GM21381 (cell line): ENCODE measurements at regions not wholly inside any gene's neighbourhood (a gene's known extent, or its start where the extent isn't known, plus 50 kb on each side); places are given as distances from the start of the nearest gene placed in this dataset.
"Not testable (repeated sequence)": the region's sequence is repeated elsewhere in the genome, so short reads cannot be mapped to it uniquely, and the experiment has no call there.

Experiments
- ATAC-seq: cut with Tn5 transposase; IDR thresholded peaks from one replicate; pipeline ENCODE4 v1.9.1; 2021; ENCODE audit warnings: mild to moderate bottlenecking, moderate library complexity; ENCODE audit not compliant: unreplicated experiment

DNA sequence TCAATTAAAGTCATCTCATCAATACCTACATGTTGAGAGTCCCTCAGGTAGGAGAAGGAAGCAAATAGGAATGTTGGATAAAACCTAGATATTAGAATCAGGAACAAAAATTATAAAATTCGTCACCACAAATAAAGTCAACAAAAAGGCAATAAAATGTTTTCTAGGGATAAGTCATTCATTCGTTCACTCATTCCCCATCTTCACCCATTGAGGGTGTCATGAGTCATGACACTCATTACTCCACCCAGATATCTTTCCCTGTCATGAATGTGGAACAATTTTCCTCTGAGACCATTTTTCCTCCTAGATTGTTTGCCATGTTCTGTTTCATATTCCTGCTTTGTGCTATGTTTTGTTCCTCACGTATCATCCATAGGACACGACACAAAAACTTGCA, 50.9 kb upstream of the OLIG3 start:
- no peak for ATAC-seq

DNA sequence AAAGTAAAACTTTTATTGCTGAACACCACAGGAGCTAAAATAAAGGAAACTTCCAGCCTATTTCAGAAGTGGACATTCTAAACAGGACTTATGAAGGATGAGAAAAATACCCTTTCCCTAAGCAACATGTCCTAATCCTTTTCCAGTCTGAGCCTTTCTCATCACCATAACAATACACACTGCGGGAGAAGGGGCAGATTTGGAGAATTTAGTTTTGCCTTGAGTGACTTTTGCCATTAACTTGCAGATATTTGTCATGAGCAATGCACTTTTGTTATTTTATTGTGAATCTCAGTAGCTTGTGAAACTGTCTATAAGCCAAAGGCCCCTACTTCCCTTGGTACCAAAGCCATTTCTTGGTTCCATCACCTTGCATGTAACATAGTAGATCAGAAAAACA, 53.0 kb upstream of the OLIG3 start:
- ATAC-seq = no peak

DNA sequence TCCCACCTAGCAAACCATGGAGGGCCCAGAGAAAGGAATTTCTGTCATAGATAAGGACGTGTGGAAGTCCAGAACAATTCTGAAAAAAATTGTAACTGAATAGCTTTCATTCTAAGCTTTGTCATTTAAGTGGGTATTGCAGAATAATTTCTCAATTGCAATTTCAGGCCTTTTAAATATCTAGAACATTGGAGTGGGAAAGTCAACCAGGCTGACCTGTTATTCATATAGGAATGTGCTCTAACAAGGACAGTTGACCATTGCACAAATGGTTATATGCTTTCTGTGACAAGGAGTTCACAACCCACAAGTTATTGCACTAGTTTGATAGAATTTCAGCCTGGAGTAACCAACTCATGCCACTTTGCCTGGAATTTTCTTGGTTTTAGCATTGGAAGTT, 53.4 kb upstream of the OLIG3 start:
- no peak for ATAC-seq

DNA sequence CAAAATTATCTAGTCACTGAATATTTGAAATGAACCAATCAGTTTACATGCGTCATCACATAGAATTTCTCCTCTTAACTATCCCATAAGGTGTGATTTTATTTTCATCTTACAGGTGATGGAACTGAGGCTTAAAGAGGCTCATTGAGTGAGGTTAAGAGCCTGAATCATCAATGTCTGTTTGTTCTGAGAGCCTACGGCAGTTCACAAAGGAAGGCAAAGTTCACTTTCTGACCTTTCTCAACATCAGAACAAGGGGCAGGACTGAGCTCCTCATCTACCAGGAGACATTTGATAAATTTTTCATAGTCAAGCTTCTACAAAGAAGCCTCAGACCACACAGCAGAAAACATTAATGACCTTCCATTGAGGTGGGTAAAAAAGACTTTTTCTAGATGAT, 54.9 kb upstream of the OLIG3 start:
- no peak for ATAC-seq

DNA sequence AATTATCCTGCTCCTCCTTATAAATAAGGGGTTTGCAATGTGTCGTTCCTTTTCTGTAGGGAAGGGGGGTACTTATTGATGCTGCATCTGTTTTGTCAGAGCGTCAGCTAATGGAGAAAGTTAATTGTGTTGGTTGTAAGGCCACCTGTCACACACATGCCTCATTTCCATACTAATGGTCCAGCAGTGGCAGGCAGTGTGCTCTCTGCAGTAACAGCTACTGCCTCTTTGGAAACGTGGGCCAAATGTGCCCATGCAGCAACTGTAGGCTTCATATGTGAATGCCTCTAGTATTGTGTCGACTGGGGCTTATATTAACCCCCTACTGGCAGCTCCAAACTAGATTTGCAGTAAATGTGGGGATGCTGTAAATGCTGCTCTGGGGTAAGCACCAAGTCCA, 56.3 kb upstream of the OLIG3 start:
- no peak for ATAC-seq

DNA sequence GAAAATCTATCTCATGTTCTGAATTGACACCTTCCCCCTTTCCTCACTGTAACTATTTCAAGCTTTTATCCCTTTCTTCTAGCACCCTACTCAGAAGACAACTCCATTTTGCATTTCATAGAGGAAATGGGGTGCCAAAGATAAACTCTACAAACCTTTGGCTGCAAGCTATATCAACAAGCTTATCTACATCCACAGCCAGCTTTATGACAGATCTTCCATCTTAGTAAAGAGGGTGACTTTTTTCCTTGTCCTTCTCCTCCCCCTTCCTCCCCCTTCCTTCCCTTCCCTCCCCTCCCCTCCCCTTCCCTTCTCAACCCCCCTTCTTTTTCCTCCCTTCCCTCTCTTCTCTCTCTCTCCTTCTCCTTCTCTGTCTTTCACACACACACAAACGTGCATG, 58.0 kb upstream of the OLIG3 start:
- ATAC-seq = no peak

DNA sequence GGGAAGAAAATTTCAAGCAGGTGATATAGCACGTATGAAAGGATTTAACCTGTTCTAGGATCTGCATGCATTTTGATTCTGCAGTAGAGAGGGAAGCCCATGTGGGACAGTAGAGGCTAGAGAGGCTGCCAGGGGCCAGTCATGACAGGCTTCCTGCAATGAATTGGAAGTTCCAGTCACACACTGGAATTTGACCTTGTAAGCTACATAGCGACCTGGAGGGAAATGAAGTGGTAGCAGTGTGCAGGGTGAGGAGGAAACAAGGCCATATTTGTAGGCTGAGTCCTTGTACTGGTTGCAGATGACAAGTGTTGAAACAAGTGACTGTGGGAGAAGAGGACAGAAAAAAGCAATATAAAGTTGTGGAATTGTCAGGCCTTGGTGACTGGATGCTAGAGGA, 58.6 kb upstream of the OLIG3 start:
- ATAC-seq = no peak

DNA sequence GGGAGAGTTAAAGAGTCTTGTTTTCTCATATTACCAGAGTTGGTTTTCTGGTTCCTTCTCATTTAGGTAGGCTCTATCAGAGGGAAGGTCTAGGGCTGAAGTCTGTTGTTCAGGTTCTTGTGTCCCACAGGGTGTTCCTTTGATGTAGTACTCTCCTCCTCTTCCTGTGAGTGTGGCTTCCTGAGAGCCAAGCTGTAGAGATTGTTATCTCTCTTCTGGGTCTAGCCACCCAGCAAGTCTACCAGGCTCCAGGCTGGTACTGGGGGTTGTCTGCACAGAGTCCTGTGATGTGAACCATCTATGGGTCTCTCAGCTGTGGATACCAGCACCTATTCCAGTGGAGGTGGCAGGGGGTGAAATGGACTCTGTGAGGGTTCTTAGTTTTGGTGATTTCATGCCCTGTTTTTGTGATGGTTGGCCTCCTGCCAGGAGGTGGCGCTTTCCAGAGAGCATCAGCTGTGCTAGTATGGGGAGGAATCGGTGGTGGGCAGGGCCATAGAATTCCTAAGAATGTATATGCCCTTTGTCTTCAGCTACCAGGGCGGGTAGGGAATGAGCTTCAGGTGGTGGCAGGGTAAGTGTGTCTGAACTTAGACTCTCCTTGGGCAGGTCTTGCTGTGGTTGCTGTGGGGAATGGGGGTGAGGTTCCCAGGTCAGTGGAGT, 65.5 kb upstream of the OLIG3 start:
- ATAC-seq = not testable (repeated sequence)

DNA sequence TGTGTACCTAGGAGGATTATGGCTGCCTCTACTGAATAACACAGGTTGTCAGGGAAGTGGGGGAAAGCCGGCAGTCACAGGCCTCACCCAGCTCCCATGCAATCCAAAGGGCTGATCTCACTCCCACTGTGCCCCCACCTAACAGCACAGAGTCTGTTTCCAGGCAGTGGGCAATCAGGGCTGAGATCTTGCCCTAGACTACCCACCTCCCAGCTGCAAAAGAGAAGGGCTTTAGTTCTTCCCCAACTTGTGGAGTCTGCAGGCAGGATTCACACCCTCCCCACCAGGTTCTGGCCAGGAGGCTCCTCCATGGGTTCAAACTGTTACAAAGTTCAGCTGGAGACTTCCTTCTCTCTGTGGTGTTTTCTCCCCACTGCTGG, 66.0 kb upstream of the OLIG3 start:
- ATAC-seq = no peak

DNA sequence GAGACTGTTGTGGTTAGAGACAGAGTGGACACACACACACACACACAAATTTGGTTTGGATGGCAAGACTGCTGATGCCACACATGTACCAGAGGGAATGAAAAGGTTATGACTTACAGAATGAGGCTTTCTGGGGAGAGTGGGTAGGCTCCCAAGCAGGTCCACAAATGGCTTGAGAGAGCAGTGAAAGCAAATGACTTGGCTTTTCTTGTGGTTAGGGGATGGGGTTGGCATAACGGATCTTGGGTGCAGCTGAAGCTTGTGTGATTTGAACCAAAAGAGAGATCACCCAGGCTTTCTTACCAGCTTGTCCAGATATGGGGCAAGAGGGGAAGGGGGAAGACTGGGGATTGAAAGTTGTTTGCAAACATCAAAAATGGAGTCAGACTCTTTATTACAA, 73.9 kb upstream of the OLIG3 start:
- ATAC-seq = no peak

DNA sequence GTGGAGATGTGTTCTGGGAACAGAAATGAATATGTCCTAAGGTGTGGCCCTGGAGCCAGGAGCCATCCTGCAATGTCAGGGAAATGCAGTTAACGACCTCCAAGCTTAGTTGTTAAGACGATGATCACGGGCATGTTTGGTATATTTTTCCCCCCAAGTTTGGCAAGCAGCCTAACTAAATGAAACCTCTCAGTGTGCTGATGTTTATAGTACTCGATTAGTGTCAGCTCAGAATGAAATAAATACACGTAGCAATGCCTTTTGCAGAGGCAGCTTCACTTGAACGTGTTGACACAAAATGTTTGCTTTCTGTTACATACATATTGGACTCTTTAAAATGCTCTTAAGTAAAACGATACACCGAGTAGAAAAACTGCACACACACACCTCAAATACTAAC, 76.2 kb upstream of the OLIG3 start:
- no peak for ATAC-seq

DNA sequence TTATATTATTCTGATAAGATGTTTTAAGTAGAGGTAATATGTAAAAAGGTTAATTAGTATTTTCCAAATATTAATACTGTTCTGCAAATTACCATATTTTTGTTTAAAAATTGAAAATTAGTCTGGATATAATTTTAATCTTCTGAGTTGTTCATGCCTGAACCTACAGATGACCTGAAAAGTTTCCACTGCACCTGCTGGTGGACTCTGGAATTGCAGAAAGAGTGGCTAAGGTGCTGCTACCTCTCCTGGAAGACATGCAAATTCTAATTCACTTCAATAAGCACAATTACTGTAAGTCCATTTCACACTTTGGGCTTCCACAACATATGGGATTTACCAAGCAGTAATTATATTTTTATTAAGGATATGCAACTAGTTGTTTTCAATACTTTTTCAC, 77.7 kb upstream of the OLIG3 start:
- ATAC-seq = peak; percentile 64

DNA sequence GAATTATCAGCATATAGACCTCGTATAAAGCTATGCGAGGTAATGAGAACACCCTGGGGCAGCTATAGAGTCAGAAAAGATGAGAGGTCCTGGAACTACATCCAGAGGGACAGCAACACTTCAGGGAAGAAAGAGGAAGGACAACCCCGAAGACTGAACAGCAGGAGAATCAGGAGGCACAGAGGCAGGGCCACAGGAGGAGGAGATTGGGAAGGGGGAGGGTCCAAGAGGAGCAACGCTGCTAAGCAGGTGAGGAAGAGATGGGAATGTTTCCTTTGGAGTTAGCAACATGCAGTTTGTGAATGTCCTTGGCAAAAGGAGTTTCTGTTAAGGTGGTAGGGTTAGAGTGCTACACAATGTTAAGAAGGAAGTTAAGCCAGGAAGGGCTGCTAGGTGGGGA, 79.5 kb upstream of the OLIG3 start:
- no peak for ATAC-seq

DNA sequence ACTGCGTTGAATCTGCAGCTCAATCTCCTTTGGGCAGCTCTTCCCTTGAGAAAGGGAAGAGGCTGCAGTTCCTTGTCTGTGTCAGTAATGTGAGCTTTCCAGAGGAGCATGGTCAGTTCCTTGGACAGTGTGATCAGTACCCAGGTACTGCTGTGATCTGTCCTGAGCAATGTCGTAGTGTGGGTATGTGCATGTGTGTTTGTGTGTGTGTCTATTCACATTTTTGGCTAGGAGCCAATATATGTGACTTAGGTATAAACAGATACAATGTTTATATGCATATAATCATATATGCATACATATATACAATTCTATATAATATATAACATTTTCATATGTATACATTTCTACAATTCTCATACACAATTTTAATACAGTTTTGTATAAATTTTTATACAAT, 85.4 kb upstream of the OLIG3 start:
- no peak for ATAC-seq

DNA sequence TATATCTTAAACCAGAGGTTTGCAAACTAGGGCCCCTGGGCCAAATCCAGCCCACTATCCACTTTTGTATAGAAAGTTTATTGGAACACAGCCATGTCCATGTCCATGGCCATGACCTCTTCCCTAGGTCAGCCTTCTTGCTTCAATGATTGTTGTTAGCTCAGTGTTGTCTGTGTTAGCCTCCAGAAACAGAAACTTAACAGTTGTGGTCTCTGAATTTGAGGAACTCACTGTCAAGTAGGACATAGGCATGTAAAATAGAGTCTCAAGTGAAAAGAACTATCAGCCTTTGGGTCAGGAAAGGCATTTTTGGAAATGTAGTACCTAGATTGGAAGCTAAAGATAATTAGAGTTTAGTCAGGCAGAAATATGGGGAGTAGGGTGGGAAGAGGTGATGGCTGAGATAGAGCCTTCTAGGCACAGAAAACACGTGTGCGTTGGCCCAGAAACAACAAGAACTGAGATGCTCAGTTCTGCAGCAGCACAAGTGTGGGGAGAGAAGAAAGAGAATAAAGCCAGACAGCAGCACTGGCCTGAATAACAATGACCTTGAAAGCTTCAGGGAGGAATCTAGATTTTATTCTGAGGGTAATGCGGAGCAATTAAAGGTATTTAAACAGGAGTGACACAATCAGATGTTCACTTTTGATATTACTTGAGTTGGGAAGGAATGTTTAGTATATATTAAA, 87.0 kb upstream of the OLIG3 start:
- ATAC-seq = no peak

DNA sequence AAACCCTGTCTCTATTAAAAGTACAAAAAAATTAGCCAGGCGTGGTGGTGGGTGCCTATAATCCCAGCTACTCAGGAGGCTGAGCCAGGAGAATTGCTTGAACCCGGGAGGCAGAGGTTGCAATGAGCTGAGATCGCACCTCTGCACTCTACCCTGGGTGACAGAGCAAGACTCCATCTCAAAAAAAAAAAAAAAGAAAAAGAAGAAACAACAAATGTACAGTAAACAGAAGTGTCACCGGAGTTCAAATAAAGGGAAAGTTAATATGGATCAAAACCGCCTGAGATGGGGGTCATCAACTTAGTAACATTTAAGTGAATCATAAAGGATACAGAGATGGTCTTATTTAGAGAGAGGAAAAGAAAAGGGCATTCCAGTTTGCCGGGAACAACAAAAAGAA, 89.3 kb upstream of the OLIG3 start:
- ATAC-seq = not testable (repeated sequence)

DNA sequence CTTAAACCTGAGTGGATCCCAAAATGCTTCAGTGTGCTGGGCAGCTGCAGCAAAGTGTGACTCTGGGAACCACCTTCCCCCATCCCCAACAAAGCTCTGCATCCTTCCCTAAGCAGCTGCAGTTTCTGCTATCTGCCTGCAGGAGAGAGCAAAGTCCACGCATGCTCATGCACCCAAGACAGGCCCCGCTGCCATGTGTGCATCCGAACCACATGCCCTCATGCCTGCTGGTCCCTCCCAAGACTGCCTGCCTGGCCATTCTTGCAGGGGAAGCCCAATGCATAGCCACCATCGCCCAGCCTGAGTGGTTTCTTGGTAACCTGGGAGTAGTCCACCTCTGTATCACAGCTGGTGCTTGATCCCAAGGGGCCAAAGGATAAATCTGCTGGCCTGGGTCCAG, 94.3 kb upstream of the OLIG3 start:
- no peak for ATAC-seq

DNA sequence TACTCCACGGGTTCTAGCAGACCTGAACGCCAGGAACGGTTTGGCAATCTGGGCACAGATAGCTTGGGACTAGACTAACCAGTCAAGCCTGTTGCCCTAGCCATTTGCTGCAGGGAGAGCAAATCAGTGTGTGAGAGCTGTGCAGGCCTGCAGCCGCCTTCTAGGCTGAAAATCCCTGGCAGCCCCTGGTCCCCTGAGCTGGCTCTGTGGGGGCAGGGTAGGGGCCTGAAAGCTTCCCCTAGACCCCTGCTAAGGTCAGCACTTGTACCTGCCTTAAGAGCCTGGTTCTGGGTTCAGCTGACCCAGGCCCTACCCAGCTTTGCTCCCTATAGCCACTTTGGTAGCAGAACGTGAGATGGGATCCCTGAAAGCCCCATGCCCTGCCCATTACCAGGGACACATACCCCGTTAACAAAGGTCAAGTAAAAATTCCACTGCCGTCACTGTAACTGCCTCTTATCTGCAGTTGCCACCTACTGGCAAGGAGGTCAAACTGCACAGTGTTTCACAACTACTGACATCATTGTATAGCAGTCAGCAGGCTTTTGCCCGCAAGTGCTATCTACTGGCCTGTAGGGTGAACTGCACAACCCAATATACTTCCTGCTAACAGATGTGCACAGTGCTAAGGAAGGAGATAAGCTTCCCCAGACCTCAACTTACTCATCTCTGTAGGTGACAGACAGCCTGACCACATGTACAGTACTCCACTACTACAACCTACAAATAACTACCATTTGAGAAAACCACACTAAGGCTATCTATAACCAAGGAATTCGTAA, 95.1 kb upstream of the OLIG3 start:
- ATAC-seq = peak; percentile 100

DNA sequence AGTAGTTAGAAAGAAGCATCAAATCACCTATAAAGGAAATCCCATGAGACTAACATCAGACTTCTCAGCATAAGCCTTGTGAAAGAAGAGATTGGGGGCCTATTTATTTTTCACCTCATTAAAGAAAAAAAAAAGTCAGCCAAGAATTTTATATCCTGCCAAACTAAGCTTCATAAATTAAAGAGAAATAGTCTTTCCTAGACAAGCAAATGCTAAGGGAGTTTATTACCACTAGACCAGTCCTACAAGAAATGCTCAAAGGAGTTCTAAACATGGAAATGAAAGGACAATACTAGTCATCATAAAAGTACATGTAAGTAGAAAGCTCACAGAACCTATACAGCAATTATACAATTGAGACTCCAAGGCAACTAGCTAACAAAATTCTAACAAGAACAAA, 96.5 kb upstream of the OLIG3 start:
- no peak for ATAC-seq

DNA sequence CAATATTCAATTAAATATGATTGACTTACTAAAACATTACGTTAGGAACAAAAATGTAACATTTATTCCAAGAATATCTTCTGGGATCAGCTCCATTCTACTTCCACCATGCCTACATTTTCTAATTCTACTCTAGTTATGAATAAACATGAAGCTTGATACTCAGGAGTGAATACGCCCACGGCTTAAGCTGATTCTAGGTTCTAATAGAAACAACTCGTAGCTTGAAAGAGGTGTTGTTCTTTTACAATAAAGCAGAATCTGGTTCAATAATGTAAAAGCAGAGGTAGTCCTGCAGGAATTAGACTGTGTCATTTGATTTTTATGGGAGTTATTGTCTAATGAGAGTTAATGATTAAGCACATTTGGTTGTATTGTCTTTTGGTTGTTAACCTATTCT, 107.3 kb upstream of the OLIG3 start:
- no peak for ATAC-seq

DNA sequence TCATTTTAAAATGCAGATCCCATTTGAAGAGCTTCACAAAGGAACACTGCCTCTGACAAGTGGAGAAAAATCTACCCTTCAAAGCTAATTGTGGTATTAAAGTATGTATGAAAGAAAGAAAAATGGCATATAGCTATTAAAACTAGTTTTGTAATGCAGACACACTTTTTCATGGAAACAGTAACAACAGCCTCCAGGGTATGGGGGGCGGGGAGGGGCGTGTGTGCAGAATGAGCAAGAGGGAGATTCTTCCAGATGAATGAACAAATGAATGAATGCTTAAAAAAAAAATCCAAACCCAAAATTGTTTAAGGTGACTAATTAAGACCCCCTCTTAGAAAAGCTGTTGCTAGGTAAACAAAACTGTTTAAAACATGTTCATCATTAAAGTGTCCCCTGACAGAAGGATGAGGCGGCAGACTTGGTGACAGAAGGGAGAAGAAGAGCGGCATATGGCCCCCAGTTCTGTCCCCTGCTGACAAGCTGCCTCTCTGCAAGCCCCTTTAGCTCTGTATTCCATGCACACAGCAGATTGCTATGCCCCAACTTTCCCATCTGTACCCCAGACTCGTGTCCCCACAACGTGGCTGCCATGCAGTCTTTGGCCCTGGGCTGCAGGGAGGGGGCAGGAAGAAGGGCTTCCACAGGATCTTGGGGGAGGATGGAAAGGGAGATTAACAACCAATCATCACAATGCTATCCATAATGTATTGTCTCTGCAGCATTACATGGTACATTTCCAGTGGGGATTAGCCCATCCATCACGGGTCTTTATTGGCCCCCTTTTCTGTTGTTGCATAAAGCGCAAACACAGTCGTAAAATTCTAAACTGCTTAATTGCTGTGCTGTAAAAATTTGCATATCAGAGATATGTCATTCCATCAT, 108.4 kb upstream of the OLIG3 start:
- no peak for ATAC-seq
